Transverse colon (tissue), 3 donors: ENCODE measurements at regions not wholly inside any gene's neighbourhood (a gene's known extent, or its start where the extent isn't known, plus 50 kb on each side); places are given as distances from the start of the nearest gene placed in this dataset.

Experiments used
- POLR2A ChIP-seq: fragments of 450-650 bp; IDR thresholded peaks from one replicate; pipeline ENCODE4 v1.6.1; 2016; ENCODE audit warnings: antibody characterized with exemption, mild to moderate bottlenecking, moderate library complexity
- TF ChIP-seq, protein P1 (sequence below), 5 experiments: fragments of 200-600 bp in 3 of 5; fragments of 450-650 bp in 2 of 5; sonication (generic) in 3 of 5; IDR thresholded peaks; 1 replicate in 2 of 5; 2 replicates in 3 of 5; pipeline ENCODE4 v1.5.1; 2016 to 2017; ENCODE audit warnings: antibody characterized with exemption in 5 of 5, inconsistent platforms in 3 of 5, mild to moderate bottlenecking in 2 of 5, moderate library complexity in 1 of 5

DNA sequence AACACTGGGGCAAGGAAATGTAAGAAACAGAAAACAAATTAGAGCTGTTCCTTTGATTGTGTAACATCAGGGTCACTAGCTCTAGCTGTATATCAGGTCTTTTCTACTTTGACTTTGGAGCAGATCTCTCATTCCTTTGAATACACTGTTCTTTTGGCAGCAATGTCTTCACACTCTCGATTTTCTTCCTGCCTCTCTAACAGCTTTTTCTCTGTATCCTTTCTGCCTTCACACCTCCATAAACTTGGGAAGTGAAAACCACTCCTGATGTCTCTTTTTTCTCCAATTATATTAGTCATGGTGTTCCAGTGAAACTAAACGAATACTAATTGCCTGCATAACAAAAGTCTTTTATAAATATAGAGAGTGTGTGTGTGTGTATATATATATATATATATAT is 1458.0 kb downstream of the NCAM2 start:
- TF ChIP-seq, protein P1, sequence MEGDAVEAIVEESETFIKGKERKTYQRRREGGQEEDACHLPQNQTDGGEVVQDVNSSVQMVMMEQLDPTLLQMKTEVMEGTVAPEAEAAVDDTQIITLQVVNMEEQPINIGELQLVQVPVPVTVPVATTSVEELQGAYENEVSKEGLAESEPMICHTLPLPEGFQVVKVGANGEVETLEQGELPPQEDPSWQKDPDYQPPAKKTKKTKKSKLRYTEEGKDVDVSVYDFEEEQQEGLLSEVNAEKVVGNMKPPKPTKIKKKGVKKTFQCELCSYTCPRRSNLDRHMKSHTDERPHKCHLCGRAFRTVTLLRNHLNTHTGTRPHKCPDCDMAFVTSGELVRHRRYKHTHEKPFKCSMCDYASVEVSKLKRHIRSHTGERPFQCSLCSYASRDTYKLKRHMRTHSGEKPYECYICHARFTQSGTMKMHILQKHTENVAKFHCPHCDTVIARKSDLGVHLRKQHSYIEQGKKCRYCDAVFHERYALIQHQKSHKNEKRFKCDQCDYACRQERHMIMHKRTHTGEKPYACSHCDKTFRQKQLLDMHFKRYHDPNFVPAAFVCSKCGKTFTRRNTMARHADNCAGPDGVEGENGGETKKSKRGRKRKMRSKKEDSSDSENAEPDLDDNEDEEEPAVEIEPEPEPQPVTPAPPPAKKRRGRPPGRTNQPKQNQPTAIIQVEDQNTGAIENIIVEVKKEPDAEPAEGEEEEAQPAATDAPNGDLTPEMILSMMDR (IDR thresholded peaks at IDR 0.05) = no peak
- TF ChIP-seq POLR2A = no peak
